T-helper 1 cell treated with Interleukin-12 subunit alpha and Interleukin-12 subunit beta and Interleukin-4 antibody, amounts not matched to agents 30 μg/mL and 1 μg/mL, for 36 hours (primary cell): ENCODE measurements at regions not wholly inside any gene's neighbourhood (a gene's known extent, or its start where the extent isn't known, plus 50 kb on each side); places are given as distances from the start of the nearest gene placed in this dataset.

Experiments
- H3K27ac Mint-ChIP-seq: one replicate; pipeline ENCODE4 v1.8.0; 2021; ENCODE audit warnings: mild to moderate bottlenecking, mixed read lengths
- H3K27me3 Mint-ChIP-seq: one replicate; pipeline ENCODE4 v1.8.0; 2021; ENCODE audit warnings: low read depth, mixed read lengths
- H3K36me3 Mint-ChIP-seq: one replicate; pipeline ENCODE4 v1.8.0; 2021; ENCODE audit warnings: low read depth, mixed read lengths
- H3K4me1 Mint-ChIP-seq: one replicate; pipeline ENCODE4 v1.8.0; 2021; ENCODE audit warnings: low read depth, mixed read lengths
- H3K4me3 Mint-ChIP-seq: one replicate; pipeline ENCODE4 v1.8.0; 2021; ENCODE audit warnings: mild to moderate bottlenecking, moderate library complexity, mixed read lengths
- H3K9me3 Mint-ChIP-seq: one replicate; pipeline ENCODE4 v1.8.0; 2021; ENCODE audit warnings: mixed read lengths

GRCh38 chr7:118734541-118734940 lies 510.0 kb downstream of the ANKRD7 start:
- Mint-ChIP-seq H3K27ac (no peak overlapping the region), H3K4me3 (no peak overlapping the region), H3K36me3 (no peaks in the 10 kb centered on the region), H3K4me1 (no peaks in the 10 kb centered on the region), H3K9me3 (no peaks in the 10 kb centered on the region), H3K27me3 (no peaks in the 10 kb centered on the region)

- Mint-ChIP-seq H3K9me3 (no peaks in the 10 kb centered on the region), H3K36me3 (no peaks in the 10 kb centered on the region), H3K27ac (no peak overlapping the region), H3K27me3 (no peaks in the 10 kb centered on the region), H3K4me1 (no peaks in the 10 kb centered on the region), H3K4me3 (no peak overlapping the region)
These were observed 510.9 kb downstream of the ANKRD7 start for GRCh38 chr7:118735441-118735840.

- no peaks in the 10 kb centered on the region for H3K27me3 Mint-ChIP-seq
- H3K27ac Mint-ChIP-seq: no peak overlapping the region
- H3K36me3 Mint-ChIP-seq: no peaks in the 10 kb centered on the region
- no peaks in the 10 kb centered on the region for H3K4me1 Mint-ChIP-seq
- H3K4me3 Mint-ChIP-seq: no peak overlapping the region
- no peaks in the 10 kb centered on the region for H3K9me3 Mint-ChIP-seq
These were observed 513.4 kb downstream of the ANKRD7 start for GRCh38 chr7:118737935-118738334.

- Mint-ChIP-seq H3K36me3 (no peaks in the 10 kb centered on the region), H3K4me3 (no peak overlapping the region), H3K27me3 (no peaks in the 10 kb centered on the region), H3K4me1 (no peaks in the 10 kb centered on the region), H3K27ac (no peak overlapping the region), H3K9me3 (peaks cover 2% of the 10 kb centered on the region)
These were observed 521.4 kb downstream of the ANKRD7 start for GRCh38 chr7:118745927-118746326.

GRCh38 chr7:118747473-118747872 lies 523.0 kb downstream of the ANKRD7 start:
- Mint-ChIP-seq H3K36me3 (no peaks in the 10 kb centered on the region), H3K4me3 (no peak overlapping the region), H3K27me3 (no peaks in the 10 kb centered on the region), H3K27ac (no peak overlapping the region), H3K9me3 (peaks cover 2% of the 10 kb centered on the region), H3K4me1 (no peaks in the 10 kb centered on the region)

- Mint-ChIP-seq H3K27ac (no peak overlapping the region), H3K27me3 (no peaks in the 10 kb centered on the region), H3K36me3 (no peaks in the 10 kb centered on the region), H3K4me1 (no peaks in the 10 kb centered on the region), H3K4me3 (no peak overlapping the region), H3K9me3 (no peaks in the 10 kb centered on the region)
These were observed 529.0 kb downstream of the ANKRD7 start for GRCh38 chr7:118753479-118753878.

GRCh38 chr7:118754608-118755007 lies 530.1 kb downstream of the ANKRD7 start:
- Mint-ChIP-seq H3K27me3 (no peaks in the 10 kb centered on the region), H3K36me3 (no peaks in the 10 kb centered on the region), H3K4me3 (no peak overlapping the region), H3K4me1 (no peaks in the 10 kb centered on the region), H3K27ac (no peak overlapping the region), H3K9me3 (no peaks in the 10 kb centered on the region)

- H3K27ac Mint-ChIP-seq: no peak overlapping the region
These were observed 530.6 kb downstream of the ANKRD7 start for GRCh38 chr7:118755067-118755625.

GRCh38 chr7:118757066-118757465 lies 532.6 kb downstream of the ANKRD7 start:
- Mint-ChIP-seq H3K4me1 (no peaks in the 10 kb centered on the region), H3K27ac (no peak overlapping the region), H3K4me3 (no peak overlapping the region), H3K36me3 (no peaks in the 10 kb centered on the region), H3K27me3 (no peaks in the 10 kb centered on the region), H3K9me3 (no peaks in the 10 kb centered on the region)

More at GRCh38 chr7:118755067-118755625, 530.6 kb downstream of the ANKRD7 start:
- H3K9me3 Mint-ChIP-seq: no peaks in the 10 kb centered on the region
- H3K4me1 Mint-ChIP-seq: no peaks in the 10 kb centered on the region
- no peaks in the 10 kb centered on the region for H3K27me3 Mint-ChIP-seq
- no peak overlapping the region for H3K4me3 Mint-ChIP-seq
- no peaks in the 10 kb centered on the region for H3K36me3 Mint-ChIP-seq

- no peaks in the 10 kb centered on the region for H3K4me1 Mint-ChIP-seq
- H3K27ac Mint-ChIP-seq: no peak overlapping the region
- no peaks in the 10 kb centered on the region for H3K36me3 Mint-ChIP-seq
- no peaks in the 10 kb centered on the region for H3K27me3 Mint-ChIP-seq
- no peak overlapping the region for H3K4me3 Mint-ChIP-seq
- no peaks in the 10 kb centered on the region for H3K9me3 Mint-ChIP-seq
These were observed 534.1 kb downstream of the ANKRD7 start for GRCh38 chr7:118758582-118758981.

- Mint-ChIP-seq H3K9me3 (no peaks in the 10 kb centered on the region), H3K27me3 (no peaks in the 10 kb centered on the region), H3K4me3 (no peak overlapping the region), H3K4me1 (no peaks in the 10 kb centered on the region), H3K27ac (no peak overlapping the region), H3K36me3 (no peaks in the 10 kb centered on the region)
These were observed 535.4 kb downstream of the ANKRD7 start for GRCh38 chr7:118759921-118760320.

- H3K4me1 Mint-ChIP-seq: no peaks in the 10 kb centered on the region
- H3K27ac Mint-ChIP-seq: no peak overlapping the region
- H3K27me3 Mint-ChIP-seq: no peaks in the 10 kb centered on the region
- no peaks in the 10 kb centered on the region for H3K9me3 Mint-ChIP-seq
- no peaks in the 10 kb centered on the region for H3K36me3 Mint-ChIP-seq
- H3K4me3 Mint-ChIP-seq: no peak overlapping the region
These were observed 537.9 kb downstream of the ANKRD7 start for GRCh38 chr7:118762451-118762850.

- no peaks in the 10 kb centered on the region for H3K9me3 Mint-ChIP-seq
- H3K4me3 Mint-ChIP-seq: no peak overlapping the region
- no peaks in the 10 kb centered on the region for H3K27me3 Mint-ChIP-seq
- no peaks in the 10 kb centered on the region for H3K4me1 Mint-ChIP-seq
- no peak overlapping the region for H3K27ac Mint-ChIP-seq
- no peaks in the 10 kb centered on the region for H3K36me3 Mint-ChIP-seq
These were observed 539.7 kb downstream of the ANKRD7 start for GRCh38 chr7:118764221-118764620.

GRCh38 chr7:118771672-118772071 lies 547.2 kb downstream of the ANKRD7 start:
- Mint-ChIP-seq H3K9me3 (no peaks in the 10 kb centered on the region), H3K36me3 (no peaks in the 10 kb centered on the region)

GRCh38 chr7:118777308-118777707 lies 552.8 kb downstream of the ANKRD7 start:
- no peaks in the 10 kb centered on the region for H3K36me3 Mint-ChIP-seq

More at GRCh38 chr7:118771672-118772071, 547.2 kb downstream of the ANKRD7 start:
- Mint-ChIP-seq H3K4me3 (no peak overlapping the region), H3K4me1 (no peaks in the 10 kb centered on the region), H3K27me3 (no peaks in the 10 kb centered on the region), H3K27ac (no peak overlapping the region)

GRCh38 chr7:118792682-118793081 lies 568.2 kb downstream of the ANKRD7 start:
- H3K27ac Mint-ChIP-seq: no peak overlapping the region
- no peak overlapping the region for H3K4me3 Mint-ChIP-seq
- no peaks in the 10 kb centered on the region for H3K9me3 Mint-ChIP-seq
- H3K36me3 Mint-ChIP-seq: no peaks in the 10 kb centered on the region
- no peaks in the 10 kb centered on the region for H3K27me3 Mint-ChIP-seq
- H3K4me1 Mint-ChIP-seq: no peaks in the 10 kb centered on the region

More at GRCh38 chr7:118777308-118777707, 552.8 kb downstream of the ANKRD7 start:
- Mint-ChIP-seq H3K9me3 (no peaks in the 10 kb centered on the region), H3K4me1 (no peaks in the 10 kb centered on the region), H3K4me3 (no peak overlapping the region), H3K27ac (no peak overlapping the region), H3K27me3 (no peaks in the 10 kb centered on the region)
